ENCODE measurements at regions not wholly inside any gene's neighbourhood (a gene's known extent, or its start where the extent isn't known, plus 50 kb on each side); places are given as distances from the start of the nearest gene placed in this dataset.

DNA sequence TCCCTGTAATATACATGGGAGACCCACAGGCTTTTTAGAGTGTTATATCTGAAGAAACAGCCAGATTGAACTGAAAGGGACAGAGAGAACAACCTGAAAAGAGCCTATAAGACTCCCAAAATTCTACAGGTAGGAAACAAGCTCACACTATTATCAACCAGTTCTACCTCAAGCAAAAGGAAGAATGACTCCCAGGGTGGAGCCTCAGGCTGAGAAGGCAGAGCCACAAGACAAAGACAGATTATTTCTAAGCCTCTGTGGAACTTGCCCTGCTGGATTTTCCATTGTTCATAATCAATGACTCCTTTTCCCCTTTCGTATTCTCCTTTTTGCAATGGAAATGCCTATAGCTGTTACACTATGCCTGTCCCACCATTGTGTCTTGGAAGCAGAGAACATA is 95.1 kb upstream of the LMCD1 start:
- no peaks in the 10 kb centered on the region for H3K79me2 ChIP-seq (ENCODE audit: insufficient read depth, low read depth, low read length)
- TF ChIP-seq CTCF (conservative IDR thresholded peaks at IDR 0.05; ENCODE audit: low read length) = no peak
- no peak for TF ChIP-seq EZH2phosphoT487 (IDR thresholded peaks at IDR 0.05; ENCODE audit: borderline replicate concordance, low read depth, low read length)
- no peaks in the 10 kb centered on the region for H3K9me3 ChIP-seq (ENCODE audit: low read length)
- no peak overlapping the region for H3K27ac ChIP-seq (ENCODE audit: low read depth, low read length, poor library complexity, severe bottlenecking)
- no peaks in the 10 kb centered on the region for H3K36me3 ChIP-seq (ENCODE audit: insufficient read depth, low read length)
- ChIA-PET CTCF (ENCODE audit: unreplicated experiment) (no interaction called here), POLR2A (interaction anchor here (0.9 kb wide), 1 partner anchor 11 kb away, joined by 3 read pairs; no protein-coding TSS in a partner anchor)
- no peak overlapping the region for H2AFZ ChIP-seq (ENCODE audit: low read length)
- no peak for DNase-seq (ENCODE audit: low spot score)
- H3K4me3 ChIP-seq (ENCODE audit: low read depth, low read length, poor library complexity, severe bottlenecking) = no peak overlapping the region
- BruUV-seq (replicated peaks) = no TSS peak
- no peaks in the 10 kb centered on the region for H3K4me1 ChIP-seq (ENCODE audit: insufficient read depth, low read length, poor library complexity, severe bottlenecking)
- intact Hi-C loops (cut with micrococcal nuclease; ENCODE audit: unreplicated experiment) = no loop called here
- no peak overlapping the region for H3K4me2 ChIP-seq (ENCODE audit: low read length)
- H3K9me2 ChIP-seq (ENCODE audit: insufficient read depth, low read length) = no peaks in the 10 kb centered on the region
- no peaks in the 10 kb centered on the region for H4K20me1 ChIP-seq (ENCODE audit: insufficient read depth, low read length)

GRCh38 chr3:8413337-8413926 is 88.2 kb upstream of the LMCD1 start:
- intact Hi-C loops (cut with micrococcal nuclease; ENCODE audit: unreplicated experiment) = no loop called here
- Histone ChIP-seq H3K9me2 (ENCODE audit: insufficient read depth, low read length) (no peaks in the 10 kb centered on the region), H4K20me1 (ENCODE audit: insufficient read depth, low read length) (no peaks in the 10 kb centered on the region), H3K4me2 (ENCODE audit: low read length) (no peak overlapping the region), H3K27ac (ENCODE audit: low read depth, low read length, poor library complexity, severe bottlenecking) (no peak overlapping the region), H2AFZ (ENCODE audit: low read length) (no peak overlapping the region), H3K4me3 (ENCODE audit: low read depth, low read length, poor library complexity, severe bottlenecking) (no peak overlapping the region), H3K79me2 (ENCODE audit: insufficient read depth, low read depth, low read length) (no peaks in the 10 kb centered on the region), H3K36me3 (ENCODE audit: insufficient read depth, low read length) (no peaks in the 10 kb centered on the region), H3K9me3 (ENCODE audit: low read length) (no peaks in the 10 kb centered on the region), H3K4me1 (ENCODE audit: insufficient read depth, low read length, poor library complexity, severe bottlenecking) (no peaks in the 10 kb centered on the region)
- BruUV-seq (replicated peaks) = no TSS peak
- DNase-seq (ENCODE audit: low spot score) = no peak
- ChIA-PET CTCF (ENCODE audit: unreplicated experiment) (no interaction called here), POLR2A (no interaction called here)
- TF ChIP-seq EZH2phosphoT487 (IDR thresholded peaks at IDR 0.05; ENCODE audit: borderline replicate concordance, low read depth, low read length) (no peak), CTCF (conservative IDR thresholded peaks at IDR 0.05; ENCODE audit: low read length) (no peak)

- Histone ChIP-seq H3K4me2 (ENCODE audit: low read length) (no peak overlapping the region), H2AFZ (ENCODE audit: low read length) (peak overlapping the region; percentile 49; the same call in 1 of the 2 replicates), H3K4me1 (ENCODE audit: insufficient read depth, low read length, poor library complexity, severe bottlenecking) (no peaks in the 10 kb centered on the region), H3K27ac (ENCODE audit: low read depth, low read length, poor library complexity, severe bottlenecking) (no peak overlapping the region), H3K9me3 (ENCODE audit: low read length) (no peaks in the 10 kb centered on the region), H3K36me3 (ENCODE audit: insufficient read depth, low read length) (no peaks in the 10 kb centered on the region), H3K9me2 (ENCODE audit: insufficient read depth, low read length) (no peaks in the 10 kb centered on the region), H3K79me2 (ENCODE audit: insufficient read depth, low read depth, low read length) (no peaks in the 10 kb centered on the region), H3K4me3 (ENCODE audit: low read depth, low read length, poor library complexity, severe bottlenecking) (no peak overlapping the region), H4K20me1 (ENCODE audit: insufficient read depth, low read length) (no peaks in the 10 kb centered on the region)
- peak; percentile 4 for DNase-seq (ENCODE audit: low spot score)
- intact Hi-C loops (cut with micrococcal nuclease; ENCODE audit: unreplicated experiment) = loop anchor here (1.0 kb wide), 1 partner anchor 93 kb away; no protein-coding TSS in a partner anchor
- no TSS peak for BruUV-seq (replicated peaks)
- ChIA-PET CTCF (ENCODE audit: unreplicated experiment) (interaction anchor here (1.3 kb wide), 1 partner anchor 92 kb away, joined by 8 read pairs; no protein-coding TSS in a partner anchor), POLR2A (interaction anchor here (0.6 to 0.9 kb wide), 3 partner anchors 9 to 556 kb away, joined by 3 to 4 read pairs (median 3); no protein-coding TSS in a partner anchor)
- no peak for TF ChIP-seq CTCF (conservative IDR thresholded peaks at IDR 0.05; ENCODE audit: low read length)
These were observed 84.7 kb upstream of the LMCD1 start for GRCh38 chr3:8416965-8417364.

All from OCI-LY7 (cell line).